ENCODE measurements at regions not wholly inside any gene's neighbourhood (a gene's known extent, or its start where the extent isn't known, plus 50 kb on each side); places are given as distances from the start of the nearest gene placed in this dataset.
"Not testable (repeated sequence)": the region's sequence is repeated elsewhere in the genome, so short reads cannot be mapped to it uniquely, and the experiment has no call there.

DNA sequence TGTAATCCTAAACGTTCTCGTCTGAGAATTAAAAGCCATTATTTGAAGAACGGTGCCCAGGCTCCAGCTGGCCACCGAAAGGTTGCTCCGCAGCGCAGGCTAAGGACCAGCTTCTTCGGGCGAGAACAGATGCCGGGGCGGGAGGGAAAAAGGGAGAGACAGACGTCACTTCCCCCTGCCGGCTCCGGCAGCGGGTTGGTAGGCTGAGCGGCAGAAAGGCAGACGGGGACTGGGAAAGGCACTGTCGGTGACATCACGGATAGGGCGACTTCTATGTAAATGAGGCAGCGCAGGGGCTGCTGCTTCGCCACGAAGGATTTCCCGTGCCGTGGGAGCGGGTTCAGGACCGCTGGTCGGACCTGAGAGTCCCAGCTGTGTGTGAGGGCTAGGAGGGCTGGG is 147.5 kb upstream of the NOTCH2NLA start:
- TF ChIP-seq, protein P1, sequence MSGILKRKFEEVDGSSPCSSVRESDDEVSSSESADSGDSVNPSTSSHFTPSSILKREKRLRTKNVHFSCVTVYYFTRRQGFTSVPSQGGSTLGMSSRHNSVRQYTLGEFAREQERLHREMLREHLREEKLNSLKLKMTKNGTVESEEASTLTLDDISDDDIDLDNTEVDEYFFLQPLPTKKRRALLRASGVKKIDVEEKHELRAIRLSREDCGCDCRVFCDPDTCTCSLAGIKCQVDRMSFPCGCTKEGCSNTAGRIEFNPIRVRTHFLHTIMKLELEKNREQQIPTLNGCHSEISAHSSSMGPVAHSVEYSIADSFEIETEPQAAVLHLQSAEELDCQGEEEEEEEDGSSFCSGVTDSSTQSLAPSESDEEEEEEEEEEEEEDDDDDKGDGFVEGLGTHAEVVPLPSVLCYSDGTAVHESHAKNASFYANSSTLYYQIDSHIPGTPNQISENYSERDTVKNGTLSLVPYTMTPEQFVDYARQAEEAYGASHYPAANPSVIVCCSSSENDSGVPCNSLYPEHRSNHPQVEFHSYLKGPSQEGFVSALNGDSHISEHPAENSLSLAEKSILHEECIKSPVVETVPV (CRISPR knock-in tag; IDR thresholded peaks at IDR 0.05) = not testable (repeated sequence)
- not testable (repeated sequence) for TF ChIP-seq ZC3H10 (CRISPR knock-in tag; IDR thresholded peaks at IDR 0.05); ZFP30 (CRISPR knock-in tag; IDR thresholded peaks at IDR 0.05); ZFP3 (CRISPR knock-in tag; IDR thresholded peaks at IDR 0.05); TOX (CRISPR knock-in tag; IDR thresholded peaks at IDR 0.05; ENCODE audit: borderline replicate concordance); ARNTL (CRISPR knock-in tag; IDR thresholded peaks at IDR 0.05; ENCODE audit: borderline replicate concordance, low read depth)
